ENCODE measurements at regions not wholly inside any gene's neighbourhood (a gene's known extent, or its start where the extent isn't known, plus 50 kb on each side); places are given as distances from the start of the nearest gene placed in this dataset.

DNA sequence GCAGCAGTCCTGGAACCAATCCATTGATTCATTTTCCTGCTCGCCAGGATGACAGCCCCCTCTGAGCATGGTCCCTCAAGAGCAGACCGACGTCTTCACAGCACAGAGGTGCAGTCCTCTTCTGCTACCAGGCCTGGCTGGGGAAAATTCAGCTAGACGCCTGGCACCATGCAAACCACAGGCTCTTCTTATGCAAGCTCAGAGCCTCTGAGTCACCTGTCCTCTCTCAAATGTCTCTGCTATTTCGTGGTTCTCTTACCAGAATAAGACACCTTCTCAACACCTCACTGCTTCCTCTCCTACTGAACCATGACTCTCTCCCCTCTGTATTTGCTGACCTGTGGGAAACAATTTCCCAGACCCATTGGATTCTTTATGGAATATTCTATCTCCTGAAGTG is 79.8 kb upstream of the CYRIA start:
- Histone ChIP-seq H3K23ac (ENCODE audit: insufficient read length, low read depth, low read length) (no peak overlapping the region), H4K8ac (replicated peaks; ENCODE audit: insufficient read length, low read depth, low read length) (no peak overlapping the region), H3K4me1 (ENCODE audit: insufficient read depth, low read length) (no peaks in the 10 kb centered on the region), H4K20me1 (ENCODE audit: control insufficient read depth, insufficient read depth, insufficient read length) (no peaks in the 10 kb centered on the region), H3K9me3 (ENCODE audit: control insufficient read depth, low read depth, low read length) (no peaks in the 10 kb centered on the region), H3T11ph (ENCODE audit: low read length) (no peak overlapping the region), H3K4me2 (ENCODE audit: insufficient read depth, insufficient read length, low read length) (no peak overlapping the region), H2BK120ac (ENCODE audit: low read depth, low read length, poor library complexity, severe bottlenecking) (no peak overlapping the region), H3K27me3 (ENCODE audit: insufficient read depth, low read length) (no peaks in the 10 kb centered on the region), H2BK15ac (ENCODE audit: low read depth, low read length) (no peak overlapping the region), H3K56ac (ENCODE audit: insufficient read length, low read depth, low read length) (no peak overlapping the region), H3K14ac (ENCODE audit: insufficient read depth, low read length) (no peak overlapping the region), H4K91ac (ENCODE audit: insufficient read length, low read depth, low read length) (no peak overlapping the region), H3K23me2 (ENCODE audit: insufficient read length, low read depth, low read length, poor library complexity, severe bottlenecking) (no peaks in the 10 kb centered on the region), H3K27ac (ENCODE audit: insufficient read length, low read depth, low read length) (no peak overlapping the region), H2AK5ac (ENCODE audit: insufficient read length, low read length) (no peak overlapping the region), H2BK12ac (ENCODE audit: insufficient read length, low read depth, low read length) (no peak overlapping the region), H3K79me2 (ENCODE audit: insufficient read depth, low read length) (no peaks in the 10 kb centered on the region), H3K4ac (ENCODE audit: low read depth, low read length) (no peak overlapping the region), H3K18ac (ENCODE audit: insufficient read length, low read depth, low read length) (no peak overlapping the region), H3K79me1 (ENCODE audit: insufficient read depth, low read depth, low read length, poor library complexity, severe bottlenecking) (no peaks in the 10 kb centered on the region), H2AFZ (ENCODE audit: low read length) (no peak overlapping the region), H3K9ac (ENCODE audit: extremely low read depth, insufficient read length, low read length) (no peak overlapping the region), H2BK20ac (ENCODE audit: low read depth, low read length, poor library complexity, severe bottlenecking) (no peak overlapping the region), H2BK5ac (ENCODE audit: insufficient read length, low read length) (no peak overlapping the region), H4K5ac (ENCODE audit: insufficient read length, low read depth, low read length) (no peak overlapping the region)
- H3K4me1 Mint-ChIP-seq = peaks cover 0 to 2% of the 10 kb centered on the region in 2 experiments; a peak in 1 of 4 replicates
- no peaks in the 10 kb centered on the region; a peak in 1 of 5 replicates for H3K9me3 Mint-ChIP-seq
- H3K4me3 Mint-ChIP-seq = no peak overlapping the region
- DNase-seq = no peak
- no peaks in the 10 kb centered on the region for H3K36me3 Mint-ChIP-seq (ENCODE audit: insufficient read depth in 1 of 3, low read depth in 3 of 3)
- peaks cover 7% of the 10 kb centered on the region; the same call in 1 of the 2 replicates for H3K27me3 Mint-ChIP-seq (ENCODE audit: low read depth)
- TF ChIP-seq, protein P1, sequence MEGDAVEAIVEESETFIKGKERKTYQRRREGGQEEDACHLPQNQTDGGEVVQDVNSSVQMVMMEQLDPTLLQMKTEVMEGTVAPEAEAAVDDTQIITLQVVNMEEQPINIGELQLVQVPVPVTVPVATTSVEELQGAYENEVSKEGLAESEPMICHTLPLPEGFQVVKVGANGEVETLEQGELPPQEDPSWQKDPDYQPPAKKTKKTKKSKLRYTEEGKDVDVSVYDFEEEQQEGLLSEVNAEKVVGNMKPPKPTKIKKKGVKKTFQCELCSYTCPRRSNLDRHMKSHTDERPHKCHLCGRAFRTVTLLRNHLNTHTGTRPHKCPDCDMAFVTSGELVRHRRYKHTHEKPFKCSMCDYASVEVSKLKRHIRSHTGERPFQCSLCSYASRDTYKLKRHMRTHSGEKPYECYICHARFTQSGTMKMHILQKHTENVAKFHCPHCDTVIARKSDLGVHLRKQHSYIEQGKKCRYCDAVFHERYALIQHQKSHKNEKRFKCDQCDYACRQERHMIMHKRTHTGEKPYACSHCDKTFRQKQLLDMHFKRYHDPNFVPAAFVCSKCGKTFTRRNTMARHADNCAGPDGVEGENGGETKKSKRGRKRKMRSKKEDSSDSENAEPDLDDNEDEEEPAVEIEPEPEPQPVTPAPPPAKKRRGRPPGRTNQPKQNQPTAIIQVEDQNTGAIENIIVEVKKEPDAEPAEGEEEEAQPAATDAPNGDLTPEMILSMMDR (conservative IDR thresholded peaks at IDR 0.05) = no peak
- H3K27ac Mint-ChIP-seq = no peak overlapping the region
- WGBS (ENCODE audit: extremely low coverage, insufficient read length, low lambda C conversion rate) = no CpG with 5 or more reads among the region's 5 CpGs

All from H9 (cell line).